OCI-LY7 (cell line): ENCODE measurements at regions not wholly inside any gene's neighbourhood (a gene's known extent, or its start where the extent isn't known, plus 50 kb on each side); places are given as distances from the start of the nearest gene placed in this dataset.

Source experiments
- BruUV-seq: library from RNA; stranded (reverse); fragments of 400-500 nt; replicated peaks from 2 replicates; lab custom pipeline; 2021; lab: Mats Ljungman, UMichigan
- CTCF ChIA-PET: fragments of 300-600 bp; sonication (Branson Sonifier 250); formaldehyde crosslinking; loops from one replicate; lab custom pipeline; 2022; ENCODE audit warnings: antibody characterized with exemption; ENCODE audit not compliant: unreplicated experiment; lab: Charles Lee
- POLR2A ChIA-PET: fragments of 300-600 bp; sonication (Branson Sonifier 250); formaldehyde crosslinking; loops from one replicate; lab custom pipeline; 2022; ENCODE audit warnings: antibody characterized with exemption; lab: Charles Lee
- DNase-seq: peaks from one replicate; pipeline ENCODE4 v3.0.0-alpha.2; 2015; ENCODE audit warnings: low spot score
- H2AFZ ChIP-seq: fragments of 200-600 bp; sonication (generic), shearing (Covaris generic); 2 replicates; pipeline ENCODE4 v1.6.1; 2014; ENCODE audit warnings: mild to moderate bottlenecking, antibody characterized with exemption, low read length, moderate library complexity
- H3K27ac ChIP-seq: fragments of 200-600 bp; sonication (generic); 2 replicates; pipeline ENCODE4 v1.5.1; 2014; ENCODE audit warnings: mixed run types, low read depth, mild to moderate bottlenecking, moderate library complexity, low read length, inconsistent platforms; ENCODE audit not compliant: poor library complexity, severe bottlenecking
- H3K36me3 ChIP-seq: fragments of 200-600 bp; sonication (generic); 2 replicates; pipeline ENCODE4 v1.6.1; 2014; ENCODE audit warnings: mild to moderate bottlenecking, antibody characterized with exemption, low read length, moderate library complexity, mixed read lengths; ENCODE audit not compliant: insufficient read depth
- H3K4me1 ChIP-seq: fragments of 200-600 bp; sonication (generic); 2 replicates; pipeline ENCODE4 v1.5.1; 2014; ENCODE audit warnings: mild to moderate bottlenecking, low read length; ENCODE audit not compliant: insufficient read depth, poor library complexity, severe bottlenecking
- H3K4me2 ChIP-seq: fragments of 200-600 bp; sonication (generic); 2 replicates; pipeline ENCODE4 v1.6.1; 2014; ENCODE audit warnings: mild to moderate bottlenecking, low read length
- H3K4me3 ChIP-seq: fragments of 200-600 bp; sonication (generic); 2 replicates; pipeline ENCODE4 v1.5.1; 2014; ENCODE audit warnings: mild to moderate bottlenecking, low read depth, low read length; ENCODE audit not compliant: poor library complexity, severe bottlenecking
- H3K79me2 ChIP-seq: fragments of 200-600 bp; sonication (generic); 2 replicates; pipeline ENCODE4 v1.6.1; 2016; ENCODE audit warnings: low read depth, mild to moderate bottlenecking, low read length, moderate library complexity, mixed read lengths; ENCODE audit not compliant: insufficient read depth
- H3K9me2 ChIP-seq: fragments of 200-600 bp; sonication (generic); 2 replicates; pipeline ENCODE4 v1.6.1; 2016; ENCODE audit warnings: mild to moderate bottlenecking, low read length, mixed read lengths; ENCODE audit not compliant: insufficient read depth
- H3K9me3 ChIP-seq: fragments of 200-600 bp; sonication (generic); 2 replicates; pipeline ENCODE4 v1.6.1; 2014; ENCODE audit warnings: mild to moderate bottlenecking, mixed run types, low read length, mixed read lengths
- H4K20me1 ChIP-seq: fragments of 200-600 bp; sonication (generic); 2 replicates; pipeline ENCODE4 v1.6.1; 2014; ENCODE audit warnings: mild to moderate bottlenecking, antibody characterized with exemption, low read length, moderate library complexity, mixed read lengths; ENCODE audit not compliant: insufficient read depth
- CTCF ChIP-seq: fragments of 200-600 bp; sonication (generic); conservative IDR thresholded peaks from 2 replicates; pipeline ENCODE4 v1.5.1; 2014; ENCODE audit warnings: mild to moderate bottlenecking, antibody characterized with exemption, low read length, moderate library complexity, mixed read lengths
- EZH2phosphoT487 ChIP-seq: fragments of 200-600 bp; sonication (generic); IDR thresholded peaks from 2 replicates; pipeline ENCODE4 v1.6.1; 2018; ENCODE audit warnings: low read depth, borderline replicate concordance, mild to moderate bottlenecking, mixed run types, antibody characterized with exemption, low read length, moderate library complexity, mixed read lengths
- intact Hi-C: fragments of 100-400 bp; cut with micrococcal nuclease; formaldehyde crosslinking; loops from one replicate; pipeline ENCODE4 v1.10.0; 2022; ENCODE audit not compliant: unreplicated experiment

DNA sequence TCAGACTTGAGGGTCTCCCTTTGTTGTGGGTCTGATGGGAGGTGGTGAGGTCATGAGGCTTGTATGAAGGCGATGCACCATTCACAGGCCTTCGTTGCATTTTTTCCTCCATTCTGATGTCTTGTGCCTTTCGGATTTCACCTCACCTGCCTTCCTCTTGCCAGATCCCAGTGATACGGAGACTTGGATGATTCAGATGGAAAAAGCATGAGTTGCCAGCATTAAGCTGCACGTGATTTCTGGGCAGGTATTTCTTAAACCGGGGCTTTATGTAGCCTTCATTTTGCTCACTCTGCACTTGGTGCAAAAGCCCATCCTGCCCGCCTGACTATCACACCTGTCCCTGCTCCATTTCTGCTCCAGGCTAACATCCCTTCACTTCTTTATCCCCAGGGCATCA, 216.7 kb downstream of the SNX19 start:
- H4K20me1 ChIP-seq = no peaks in the 10 kb centered on the region
- H3K27ac ChIP-seq = no peak overlapping the region
- H3K9me3 ChIP-seq = no peaks in the 10 kb centered on the region
- ChIA-PET POLR2A (no interaction called here), CTCF (no interaction called here)
- intact Hi-C loops = no loop called here
- no peak overlapping the region for H3K4me2 ChIP-seq
- H3K9me2 ChIP-seq = no peaks in the 10 kb centered on the region
- H3K4me1 ChIP-seq = no peaks in the 10 kb centered on the region
- TF ChIP-seq EZH2phosphoT487 = no peak
- TF ChIP-seq CTCF = no peak
- H3K79me2 ChIP-seq = no peaks in the 10 kb centered on the region
- no peak overlapping the region for H3K4me3 ChIP-seq
- no peak overlapping the region for H2AFZ ChIP-seq
- no peak for DNase-seq
- H3K36me3 ChIP-seq = no peaks in the 10 kb centered on the region
- BruUV-seq = no TSS peak

- Histone ChIP-seq H3K36me3 (no peaks in the 10 kb centered on the region), H3K4me2 (no peak overlapping the region), H3K27ac (no peak overlapping the region), H3K9me3 (no peaks in the 10 kb centered on the region), H3K4me3 (no peak overlapping the region), H3K79me2 (no peaks in the 10 kb centered on the region), H3K4me1 (no peaks in the 10 kb centered on the region), H4K20me1 (no peaks in the 10 kb centered on the region), H2AFZ (no peak overlapping the region), H3K9me2 (no peaks in the 10 kb centered on the region)
- ChIA-PET POLR2A (interaction anchor here (0.6 kb wide), 1 partner anchor 1697 kb away, joined by 3 read pairs; no protein-coding TSS in a partner anchor), CTCF (no interaction called here)
- DNase-seq = no peak
- no TSS peak for BruUV-seq
- TF ChIP-seq CTCF (no peak), EZH2phosphoT487 (no peak)
- intact Hi-C loops = no loop called here
Observed at GRCh38 chr11:130700092-130700491, 216.2 kb downstream of the SNX19 start.

DNA sequence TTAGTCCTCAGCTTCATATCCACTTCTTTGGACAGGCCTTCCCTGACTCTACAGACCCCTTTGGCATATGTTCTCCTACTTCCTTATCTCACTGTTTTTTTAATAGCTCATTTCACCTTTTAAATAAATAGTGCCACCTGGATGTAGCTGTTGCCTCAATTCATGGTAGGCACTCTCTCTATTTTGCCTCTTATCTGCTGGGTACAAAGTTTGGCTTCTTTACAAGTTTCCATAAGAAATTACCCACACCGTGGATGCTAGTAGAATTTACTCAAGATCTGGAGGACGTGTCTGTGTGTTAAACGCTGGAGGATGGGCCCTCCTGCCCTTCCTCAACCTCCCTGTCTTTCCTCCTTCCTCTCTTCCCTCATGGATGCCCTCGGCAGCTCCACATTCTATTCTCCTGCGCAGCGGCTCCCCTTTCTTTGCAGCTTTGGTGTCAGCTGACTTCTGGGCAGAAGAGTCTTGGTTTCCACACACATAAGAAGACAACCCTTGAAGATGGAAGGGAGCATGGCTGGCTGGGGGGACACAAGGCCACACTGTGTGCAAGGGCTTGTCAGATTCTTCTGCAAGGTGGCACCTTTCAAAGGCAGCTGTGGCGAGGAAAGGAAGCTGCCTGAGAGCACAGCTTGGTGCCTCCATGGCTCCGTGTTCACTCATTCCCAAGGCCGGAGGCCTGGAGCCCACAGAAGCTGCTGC, 212.6 kb downstream of the SNX19 start:
- CTCF ChIA-PET = no interaction called here
- Histone ChIP-seq H2AFZ (no peak overlapping the region), H3K9me3 (no peaks in the 10 kb centered on the region), H3K27ac (no peak overlapping the region), H3K79me2 (no peaks in the 10 kb centered on the region), H3K4me2 (no peak overlapping the region), H4K20me1 (no peaks in the 10 kb centered on the region), H3K4me3 (no peak overlapping the region), H3K9me2 (no peaks in the 10 kb centered on the region), H3K36me3 (no peaks in the 10 kb centered on the region), H3K4me1 (no peaks in the 10 kb centered on the region)
- BruUV-seq = no TSS peak
- POLR2A ChIA-PET = interaction anchor here (0.6 kb wide), 2 partner anchors 40 to 354 kb away, joined by 3 read pairs; no protein-coding TSS in a partner anchor
- no peak for DNase-seq
- intact Hi-C loops = no loop called here
- TF ChIP-seq CTCF = no peak
- TF ChIP-seq EZH2phosphoT487 = no peak
